Transverse colon (tissue), 4 donors: ENCODE measurements at regions not wholly inside any gene's neighbourhood (a gene's known extent, or its start where the extent isn't known, plus 50 kb on each side); places are given as distances from the start of the nearest gene placed in this dataset.

Experiments
- CTCF ChIP-seq, 5 experiments: fragments of 200-600 bp in 3 of 5; fragments of 450-650 bp in 2 of 5; sonication (generic) in 3 of 5; IDR thresholded peaks; 1 replicate in 2 of 5; 2 replicates in 3 of 5; pipeline ENCODE4 v1.5.1; 2016 to 2017; ENCODE audit warnings: antibody characterized with exemption in 5 of 5, inconsistent platforms in 3 of 5, mild to moderate bottlenecking in 2 of 5, moderate library complexity in 1 of 5
- POLR2AphosphoS5 ChIP-seq, 3 donors: sonication (generic); formaldehyde crosslinking; IDR thresholded peaks; one replicate each; pipeline ENCODE4 v1.6.1; 2016; ENCODE audit warnings: antibody characterized with exemption in 3 of 3

GRCh38 chr11:100624346-100624745, 62.7 kb upstream of the ARHGAP42 start:
- TF ChIP-seq CTCF (IDR thresholded peaks at IDR 0.05): no peak
- no peak for TF ChIP-seq POLR2AphosphoS5 (IDR thresholded peaks at IDR 0.05)
